ENCODE measurements at regions not wholly inside any gene's neighbourhood (a gene's known extent, or its start where the extent isn't known, plus 50 kb on each side); places are given as distances from the start of the nearest gene placed in this dataset.

DNA sequence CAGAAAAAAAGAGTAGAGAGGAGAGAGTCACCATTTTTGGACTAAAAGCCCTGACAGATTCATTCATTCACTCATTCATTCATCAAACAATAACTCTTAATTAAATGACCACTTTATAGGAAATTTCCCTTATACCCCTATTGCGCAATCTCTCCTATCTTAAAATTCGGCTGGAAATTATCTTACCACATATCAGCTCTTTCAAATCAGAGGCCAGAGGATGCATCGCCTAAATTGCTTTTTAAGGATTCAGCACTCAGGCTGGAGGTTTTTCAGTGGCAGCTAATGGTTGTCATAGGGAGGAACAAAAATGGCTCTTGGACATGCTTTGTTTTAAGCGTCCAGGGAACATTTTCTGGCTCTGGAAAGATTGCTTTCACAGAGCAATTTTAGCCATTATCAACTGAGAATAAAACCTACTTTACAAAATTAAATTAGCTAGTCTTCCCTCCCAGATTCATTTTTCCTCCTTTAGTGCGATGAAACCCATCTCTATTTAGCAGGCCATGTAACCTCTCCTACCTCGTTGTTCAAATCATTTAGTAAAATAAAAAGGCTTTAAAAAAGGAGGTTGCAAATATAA, 115.2 kb downstream of the OLFM4 start:
- H3K36me3 ChIP-seq (ENCODE audit: control insufficient read depth, insufficient read depth, low read length): no peaks in the 10 kb centered on the region
- no peaks in the 10 kb centered on the region for H3K9me3 ChIP-seq (ENCODE audit: control insufficient read depth, insufficient read depth, low read length)
- no peak overlapping the region for H3K4me3 ChIP-seq (ENCODE audit: low read length)
- no peak overlapping the region for H3K27ac ChIP-seq (ENCODE audit: low read length)
- no peaks in the 10 kb centered on the region for H3K27me3 ChIP-seq (ENCODE audit: control insufficient read depth, insufficient read depth, low read length)
- no peak for DNase-seq (ENCODE audit: low read depth, low spot score)
- WGBS (ENCODE audit: insufficient coverage, insufficient read length): 100% methylated on average over 1 of the region's 6 CpGs
- peaks cover 3% of the 10 kb centered on the region for H3K4me1 ChIP-seq (ENCODE audit: control insufficient read depth, insufficient read depth, low read length)

DNA sequence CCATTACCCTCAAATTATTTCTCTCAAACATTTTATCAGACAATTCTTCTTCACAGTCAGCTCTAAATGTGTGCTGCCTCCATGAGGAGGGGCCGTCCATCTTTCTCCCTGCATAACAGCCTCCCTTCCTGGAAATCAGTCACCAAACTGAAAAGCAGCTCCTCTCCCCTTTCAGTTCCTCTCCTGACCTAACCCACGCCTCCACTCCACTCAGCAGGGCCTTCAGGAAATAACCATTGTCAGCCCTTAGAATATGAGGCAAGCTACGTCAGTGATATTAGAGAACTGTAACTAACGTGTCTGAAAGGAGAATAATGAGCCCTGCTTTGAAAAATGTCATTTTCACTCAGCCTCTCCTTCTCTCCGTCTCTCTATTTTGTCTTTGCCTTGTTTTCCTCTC, 116.2 kb downstream of the OLFM4 start:
- H3K27ac ChIP-seq (ENCODE audit: low read length): no peak overlapping the region
- no peaks in the 10 kb centered on the region for H3K27me3 ChIP-seq (ENCODE audit: control insufficient read depth, insufficient read depth, low read length)
- WGBS (ENCODE audit: insufficient coverage, insufficient read length): no CpG with 5 or more reads among the region's 5 CpGs
- peaks cover 3% of the 10 kb centered on the region for H3K4me1 ChIP-seq (ENCODE audit: control insufficient read depth, insufficient read depth, low read length)
- no peak for DNase-seq (ENCODE audit: low read depth, low spot score)
- H3K4me3 ChIP-seq (ENCODE audit: low read length): no peak overlapping the region
- H3K9me3 ChIP-seq (ENCODE audit: control insufficient read depth, insufficient read depth, low read length): no peaks in the 10 kb centered on the region
- H3K36me3 ChIP-seq (ENCODE audit: control insufficient read depth, insufficient read depth, low read length): no peaks in the 10 kb centered on the region

- no peaks in the 10 kb centered on the region for H3K36me3 ChIP-seq (ENCODE audit: control insufficient read depth, insufficient read depth, low read length)
- H3K9me3 ChIP-seq (ENCODE audit: control insufficient read depth, insufficient read depth, low read length): no peaks in the 10 kb centered on the region
- no peak overlapping the region for H3K27ac ChIP-seq (ENCODE audit: low read length)
- no peak for DNase-seq (ENCODE audit: low read depth, low spot score)
- H3K4me3 ChIP-seq (ENCODE audit: low read length): no peak overlapping the region
- WGBS (ENCODE audit: insufficient coverage, insufficient read length): no CpG with 5 or more reads among the region's 5 CpGs
- H3K4me1 ChIP-seq (ENCODE audit: control insufficient read depth, insufficient read depth, low read length): no peaks in the 10 kb centered on the region
- H3K27me3 ChIP-seq (ENCODE audit: control insufficient read depth, insufficient read depth, low read length): no peaks in the 10 kb centered on the region
Measured at GRCh38 chr13:53150568-53150967, 122.0 kb downstream of the OLFM4 start.

DNA sequence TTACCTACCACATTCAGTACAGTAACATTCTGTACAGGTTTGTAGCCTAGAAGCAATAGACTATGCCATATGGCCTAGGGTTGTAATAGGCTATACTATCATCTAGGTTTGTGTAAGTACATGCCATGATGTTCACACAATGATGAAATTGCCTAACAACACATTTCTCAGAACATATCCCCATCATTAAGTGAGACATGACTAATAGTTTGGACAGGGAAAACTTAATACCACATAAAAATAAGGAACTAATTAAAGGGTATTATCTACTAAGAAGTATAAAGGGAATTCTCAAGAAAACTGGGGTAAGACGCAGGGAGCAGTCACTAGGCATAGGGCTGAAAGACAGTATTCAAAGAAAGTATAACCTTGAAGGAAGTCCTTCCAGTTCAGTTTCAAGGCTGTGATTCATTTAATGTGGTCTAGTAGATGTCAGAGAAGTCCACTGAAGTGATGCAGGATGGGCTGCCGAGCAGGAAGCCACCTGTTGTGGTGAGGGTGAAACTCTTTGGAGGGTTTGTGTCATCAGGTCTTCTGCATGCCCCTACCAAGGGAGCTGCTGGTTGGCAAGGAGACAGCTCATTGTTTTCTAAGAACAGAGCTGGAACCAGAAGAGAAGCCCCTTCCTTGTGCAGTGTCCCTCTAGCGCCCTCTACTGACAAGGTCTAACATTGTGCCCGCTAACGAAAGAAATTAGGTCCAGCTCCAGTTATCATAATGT, 122.9 kb downstream of the OLFM4 start:
- WGBS (ENCODE audit: insufficient coverage, insufficient read length): no CpG with 5 or more reads among the region's 5 CpGs
- DNase-seq (ENCODE audit: low read depth, low spot score): peak; percentile 58
- Histone ChIP-seq H3K27me3 (ENCODE audit: control insufficient read depth, insufficient read depth, low read length) (no peaks in the 10 kb centered on the region), H3K36me3 (ENCODE audit: control insufficient read depth, insufficient read depth, low read length) (no peaks in the 10 kb centered on the region), H3K4me3 (ENCODE audit: low read length) (no peak overlapping the region), H3K4me1 (ENCODE audit: control insufficient read depth, insufficient read depth, low read length) (no peaks in the 10 kb centered on the region), H3K9me3 (ENCODE audit: control insufficient read depth, insufficient read depth, low read length) (no peaks in the 10 kb centered on the region), H3K27ac (ENCODE audit: low read length) (no peak overlapping the region)

GRCh38 chr13:53152057-53152421, 123.4 kb downstream of the OLFM4 start:
- no peak for DNase-seq (ENCODE audit: low read depth, low spot score)
- Histone ChIP-seq H3K9me3 (ENCODE audit: control insufficient read depth, insufficient read depth, low read length) (no peaks in the 10 kb centered on the region), H3K27ac (ENCODE audit: low read length) (no peak overlapping the region), H3K27me3 (ENCODE audit: control insufficient read depth, insufficient read depth, low read length) (no peaks in the 10 kb centered on the region), H3K4me1 (ENCODE audit: control insufficient read depth, insufficient read depth, low read length) (no peaks in the 10 kb centered on the region), H3K4me3 (ENCODE audit: low read length) (no peak overlapping the region), H3K36me3 (ENCODE audit: control insufficient read depth, insufficient read depth, low read length) (no peaks in the 10 kb centered on the region)
- WGBS (ENCODE audit: insufficient coverage, insufficient read length): no CpG with 5 or more reads among the region's 4 CpGs

DNA sequence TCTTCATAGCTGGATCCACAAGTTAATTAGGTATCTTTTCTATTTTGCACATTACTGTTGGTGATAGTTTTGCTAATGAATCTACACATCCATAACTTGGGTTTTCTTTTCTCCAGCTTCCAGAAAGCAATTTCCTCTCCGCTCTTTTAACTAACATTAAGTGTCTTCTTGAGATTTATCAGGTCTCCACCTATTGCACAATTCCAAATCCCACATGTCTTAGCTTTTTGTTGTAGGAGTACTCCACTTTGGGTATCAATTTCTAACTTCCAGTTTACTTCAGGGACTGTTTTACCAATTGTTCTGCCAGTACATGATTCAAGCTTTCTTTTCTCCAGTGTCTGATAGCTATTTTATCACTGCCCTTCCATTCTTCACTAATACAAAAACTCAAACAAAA, 129.6 kb downstream of the OLFM4 start:
- H3K27me3 ChIP-seq (ENCODE audit: control insufficient read depth, insufficient read depth, low read length): no peaks in the 10 kb centered on the region
- H3K27ac ChIP-seq (ENCODE audit: low read length): no peak overlapping the region
- DNase-seq (ENCODE audit: low read depth, low spot score): no peak
- H3K4me3 ChIP-seq (ENCODE audit: low read length): no peak overlapping the region
- H3K36me3 ChIP-seq (ENCODE audit: control insufficient read depth, insufficient read depth, low read length): no peaks in the 10 kb centered on the region
- no peaks in the 10 kb centered on the region for H3K4me1 ChIP-seq (ENCODE audit: control insufficient read depth, insufficient read depth, low read length)
- WGBS (ENCODE audit: insufficient coverage, insufficient read length): no CpG with 5 or more reads among the region's 1 CpG
- H3K9me3 ChIP-seq (ENCODE audit: control insufficient read depth, insufficient read depth, low read length): no peaks in the 10 kb centered on the region

DNA sequence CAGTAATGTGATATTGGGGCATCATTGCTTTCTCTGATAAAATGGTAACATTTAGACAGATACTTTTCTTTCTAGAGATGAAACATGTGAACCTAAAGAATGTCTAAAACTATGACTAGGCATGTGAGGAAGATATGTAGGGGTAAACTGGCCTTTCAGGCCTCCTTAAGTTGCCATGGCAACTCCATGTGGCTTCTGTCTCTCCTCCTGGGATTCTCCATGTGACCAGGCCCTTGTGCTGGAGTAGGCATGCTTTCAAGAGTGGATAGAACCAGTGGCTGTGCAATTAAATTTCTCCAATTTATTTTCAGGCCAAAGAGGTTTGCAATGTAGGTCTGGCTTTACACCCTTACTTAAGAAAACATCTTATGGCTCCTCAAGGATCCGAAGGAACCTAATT, 130.8 kb downstream of the OLFM4 start:
- H3K27ac ChIP-seq (ENCODE audit: low read length): no peak overlapping the region
- H3K36me3 ChIP-seq (ENCODE audit: control insufficient read depth, insufficient read depth, low read length): no peaks in the 10 kb centered on the region
- no CpG with 5 or more reads among the region's 1 CpG for WGBS (ENCODE audit: insufficient coverage, insufficient read length)
- H3K4me3 ChIP-seq (ENCODE audit: low read length): no peak overlapping the region
- no peak for DNase-seq (ENCODE audit: low read depth, low spot score)
- no peaks in the 10 kb centered on the region for H3K4me1 ChIP-seq (ENCODE audit: control insufficient read depth, insufficient read depth, low read length)
- no peaks in the 10 kb centered on the region for H3K27me3 ChIP-seq (ENCODE audit: control insufficient read depth, insufficient read depth, low read length)
- H3K9me3 ChIP-seq (ENCODE audit: control insufficient read depth, insufficient read depth, low read length): no peaks in the 10 kb centered on the region

- Histone ChIP-seq H3K4me3 (ENCODE audit: low read length) (no peak overlapping the region), H3K36me3 (ENCODE audit: control insufficient read depth, insufficient read depth, low read length) (no peaks in the 10 kb centered on the region), H3K9me3 (ENCODE audit: control insufficient read depth, insufficient read depth, low read length) (no peaks in the 10 kb centered on the region), H3K27ac (ENCODE audit: low read length) (no peak overlapping the region), H3K4me1 (ENCODE audit: control insufficient read depth, insufficient read depth, low read length) (no peaks in the 10 kb centered on the region), H3K27me3 (ENCODE audit: control insufficient read depth, insufficient read depth, low read length) (no peaks in the 10 kb centered on the region)
- no CpG with 5 or more reads among the region's 7 CpGs for WGBS (ENCODE audit: insufficient coverage, insufficient read length)
- DNase-seq (ENCODE audit: low read depth, low spot score): no peak
Measured at GRCh38 chr13:53160211-53160610, 131.6 kb downstream of the OLFM4 start.

DNA sequence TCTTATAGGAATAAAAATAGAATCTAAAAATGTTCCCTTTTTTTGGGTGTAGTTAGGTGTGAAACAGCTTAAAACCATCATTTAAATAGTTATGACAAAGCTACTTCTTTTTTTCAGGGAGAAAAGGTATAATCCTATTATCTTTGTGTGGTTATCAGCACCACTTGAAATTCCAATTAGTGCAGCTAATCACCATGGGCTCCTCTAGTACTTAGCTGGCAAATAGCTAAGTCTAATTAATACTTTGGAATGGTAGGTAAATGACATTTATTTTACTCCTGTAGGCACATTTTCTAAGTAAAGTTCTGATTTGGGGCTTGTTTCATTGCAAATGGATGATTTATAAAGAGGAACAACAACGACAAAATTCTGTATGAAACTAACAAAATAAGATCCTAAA, 132.6 kb downstream of the OLFM4 start:
- H3K4me1 ChIP-seq (ENCODE audit: control insufficient read depth, insufficient read depth, low read length): no peaks in the 10 kb centered on the region
- no peak overlapping the region for H3K27ac ChIP-seq (ENCODE audit: low read length)
- no peaks in the 10 kb centered on the region for H3K36me3 ChIP-seq (ENCODE audit: control insufficient read depth, insufficient read depth, low read length)
- H3K9me3 ChIP-seq (ENCODE audit: control insufficient read depth, insufficient read depth, low read length): no peaks in the 10 kb centered on the region
- DNase-seq (ENCODE audit: low read depth, low spot score): no peak
- no peak overlapping the region for H3K4me3 ChIP-seq (ENCODE audit: low read length)
- no CpG with 5 or more reads among the region's 1 CpG for WGBS (ENCODE audit: insufficient coverage, insufficient read length)
- no peaks in the 10 kb centered on the region for H3K27me3 ChIP-seq (ENCODE audit: control insufficient read depth, insufficient read depth, low read length)

GRCh38 chr13:53165261-53165660, 136.6 kb downstream of the OLFM4 start:
- Histone ChIP-seq H3K36me3 (ENCODE audit: control insufficient read depth, insufficient read depth, low read length) (no peaks in the 10 kb centered on the region), H3K27me3 (ENCODE audit: control insufficient read depth, insufficient read depth, low read length) (no peaks in the 10 kb centered on the region), H3K4me3 (ENCODE audit: low read length) (no peak overlapping the region), H3K27ac (ENCODE audit: low read length) (no peak overlapping the region), H3K4me1 (ENCODE audit: control insufficient read depth, insufficient read depth, low read length) (no peaks in the 10 kb centered on the region), H3K9me3 (ENCODE audit: control insufficient read depth, insufficient read depth, low read length) (no peaks in the 10 kb centered on the region)
- no CpG with 5 or more reads among the region's 4 CpGs for WGBS (ENCODE audit: insufficient coverage, insufficient read length)
- no peak for DNase-seq (ENCODE audit: low read depth, low spot score)

DNA sequence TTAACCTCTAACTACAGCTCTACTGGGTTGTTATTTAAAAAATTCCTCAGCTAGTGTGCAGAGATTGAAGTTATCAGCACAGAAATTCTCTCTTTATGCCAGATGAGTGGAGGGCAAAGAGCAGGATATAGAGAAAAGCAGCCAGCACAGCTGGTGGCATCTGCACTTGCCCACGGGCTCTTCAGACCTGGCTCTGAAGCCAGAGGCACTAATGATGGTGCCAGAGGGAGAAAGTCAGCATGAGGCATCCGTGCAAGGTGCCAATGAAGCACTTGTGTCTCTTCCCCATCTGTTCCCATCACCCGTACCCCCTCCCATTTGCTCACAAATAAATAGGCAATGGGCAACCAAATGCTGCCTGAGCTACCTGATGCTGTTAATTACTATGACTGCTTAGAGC, 138.9 kb downstream of the OLFM4 start:
- H3K4me1 ChIP-seq (ENCODE audit: control insufficient read depth, insufficient read depth, low read length): no peaks in the 10 kb centered on the region
- DNase-seq (ENCODE audit: low read depth, low spot score): no peak
- H3K27ac ChIP-seq (ENCODE audit: low read length): no peak overlapping the region
- H3K27me3 ChIP-seq (ENCODE audit: control insufficient read depth, insufficient read depth, low read length): no peaks in the 10 kb centered on the region
- H3K9me3 ChIP-seq (ENCODE audit: control insufficient read depth, insufficient read depth, low read length): no peaks in the 10 kb centered on the region
- WGBS (ENCODE audit: insufficient coverage, insufficient read length): no CpG with 5 or more reads among the region's 3 CpGs
- H3K4me3 ChIP-seq (ENCODE audit: low read length): no peak overlapping the region
- H3K36me3 ChIP-seq (ENCODE audit: control insufficient read depth, insufficient read depth, low read length): no peaks in the 10 kb centered on the region
